AG09309 (cell line): ENCODE measurements at regions not wholly inside any gene's neighbourhood (a gene's known extent, or its start where the extent isn't known, plus 50 kb on each side); places are given as distances from the start of the nearest gene placed in this dataset.
A peak's percentile ranks its signal among the peaks of the same experiment; 100 is the strongest.

Experiments used
- DNase-seq: peaks from one replicate; pipeline ENCODE4 v3.0.0-alpha.2; 2010; ENCODE audit warnings: low read depth
- H3K4me3 ChIP-seq: 2 replicates; pipeline ENCODE4 v1.5.1; 2011; ENCODE audit warnings: mild to moderate bottlenecking, low read depth, low read length, moderate library complexity; ENCODE audit not compliant: control insufficient read depth
- TF ChIP-seq, protein P1 (sequence below): IDR thresholded peaks from 2 replicates; pipeline ENCODE4 v1.5.1; 2011; ENCODE audit warnings: mild to moderate bottlenecking, low read depth, low read length, inconsistent platforms; ENCODE audit not compliant: insufficient read depth, control insufficient read depth; ENCODE audit errors: missing control alignments

DNA sequence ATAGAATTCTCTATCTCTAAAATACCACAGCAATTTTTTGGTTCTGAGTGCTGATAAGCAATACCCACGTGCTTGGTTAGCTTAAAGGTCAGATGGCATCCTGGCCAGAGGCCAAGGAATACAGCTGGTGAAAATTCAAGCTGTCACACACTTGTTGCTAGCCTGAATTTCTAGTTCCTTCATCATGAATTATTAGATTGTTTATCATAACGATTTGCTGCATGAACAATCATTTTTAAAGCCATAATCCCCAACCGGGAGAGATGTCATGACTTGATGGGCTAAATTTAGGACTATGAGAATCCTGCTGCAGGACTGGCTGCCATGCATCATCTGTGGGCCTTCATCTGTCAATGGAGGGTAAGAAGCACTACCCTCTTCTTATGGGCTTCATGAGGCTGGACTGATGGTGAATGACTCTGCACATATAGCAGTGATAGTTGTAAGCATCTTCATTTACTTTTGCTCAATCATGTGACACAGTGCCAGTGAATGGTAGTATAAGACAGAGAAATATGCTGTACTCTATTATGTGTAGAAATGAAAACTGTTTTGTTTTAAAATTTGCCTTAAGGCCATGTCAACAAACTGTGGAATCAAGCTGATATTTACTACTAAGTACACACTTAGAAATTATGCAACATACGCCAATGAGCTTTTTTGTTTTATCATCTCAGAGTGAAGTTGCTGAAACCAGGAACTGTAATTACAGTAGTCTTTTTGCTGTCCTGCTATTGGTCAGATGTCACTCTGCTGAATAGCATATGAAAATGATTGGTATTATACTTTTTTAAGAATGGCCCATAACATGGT lies 80.5 kb upstream of the RALGPS2 start:
- DNase-seq = no peak
- no peak overlapping the region for H3K4me3 ChIP-seq
- TF ChIP-seq, protein P1, sequence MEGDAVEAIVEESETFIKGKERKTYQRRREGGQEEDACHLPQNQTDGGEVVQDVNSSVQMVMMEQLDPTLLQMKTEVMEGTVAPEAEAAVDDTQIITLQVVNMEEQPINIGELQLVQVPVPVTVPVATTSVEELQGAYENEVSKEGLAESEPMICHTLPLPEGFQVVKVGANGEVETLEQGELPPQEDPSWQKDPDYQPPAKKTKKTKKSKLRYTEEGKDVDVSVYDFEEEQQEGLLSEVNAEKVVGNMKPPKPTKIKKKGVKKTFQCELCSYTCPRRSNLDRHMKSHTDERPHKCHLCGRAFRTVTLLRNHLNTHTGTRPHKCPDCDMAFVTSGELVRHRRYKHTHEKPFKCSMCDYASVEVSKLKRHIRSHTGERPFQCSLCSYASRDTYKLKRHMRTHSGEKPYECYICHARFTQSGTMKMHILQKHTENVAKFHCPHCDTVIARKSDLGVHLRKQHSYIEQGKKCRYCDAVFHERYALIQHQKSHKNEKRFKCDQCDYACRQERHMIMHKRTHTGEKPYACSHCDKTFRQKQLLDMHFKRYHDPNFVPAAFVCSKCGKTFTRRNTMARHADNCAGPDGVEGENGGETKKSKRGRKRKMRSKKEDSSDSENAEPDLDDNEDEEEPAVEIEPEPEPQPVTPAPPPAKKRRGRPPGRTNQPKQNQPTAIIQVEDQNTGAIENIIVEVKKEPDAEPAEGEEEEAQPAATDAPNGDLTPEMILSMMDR = no peak

DNA sequence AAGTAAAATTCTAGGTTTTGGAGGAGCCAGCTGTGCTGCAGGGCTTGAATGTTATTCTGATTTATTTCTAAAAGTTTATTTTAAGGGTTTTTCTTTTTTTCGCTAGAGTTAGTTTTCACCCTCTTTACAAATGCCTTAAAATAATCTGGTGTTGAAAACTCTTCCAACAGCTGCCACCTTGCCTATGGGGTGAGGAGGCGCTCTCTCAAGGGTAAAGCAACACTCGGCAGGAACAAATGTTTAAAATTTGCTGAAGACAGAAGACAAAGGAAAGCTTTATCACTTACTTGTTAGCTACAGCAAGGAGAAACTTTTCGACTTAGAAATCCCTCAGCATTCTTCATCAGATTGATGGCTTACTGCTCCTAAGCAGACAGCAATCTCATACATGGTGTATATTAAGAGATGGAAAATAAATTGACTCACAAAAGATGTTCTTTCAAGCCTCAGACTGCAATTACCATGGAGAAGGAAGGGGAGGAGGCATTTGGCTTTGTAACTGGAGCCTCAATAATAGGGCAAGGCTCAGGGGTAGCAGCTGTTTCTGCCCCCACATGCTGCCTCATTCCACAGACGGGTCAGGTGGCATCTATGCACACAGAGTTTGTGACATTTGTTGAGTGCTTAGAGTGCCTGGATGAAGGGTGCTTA lies 79.8 kb upstream of the RALGPS2 start:
- H3K4me3 ChIP-seq = no peak overlapping the region
- DNase-seq = no peak
- TF ChIP-seq, protein P1 = no peak

DNA sequence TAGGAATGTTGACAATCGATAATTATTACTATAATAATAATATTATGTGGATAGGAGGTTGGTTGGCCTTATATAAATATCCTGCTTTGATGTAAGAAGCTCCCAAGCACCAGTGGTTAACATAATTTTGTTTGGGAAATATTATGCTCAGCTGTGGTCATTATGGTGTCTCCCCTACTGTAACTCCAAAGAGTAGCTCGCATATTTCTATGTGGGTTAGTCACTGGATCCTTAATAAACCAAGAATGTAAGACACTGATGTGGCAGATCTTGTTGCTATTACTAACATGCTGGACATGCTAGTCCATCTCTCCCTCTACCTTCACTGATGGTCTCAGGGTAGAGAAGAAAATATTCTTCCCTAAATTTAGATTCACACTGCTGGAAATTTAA lies 79.2 kb upstream of the RALGPS2 start:
- TF ChIP-seq, protein P1 = no peak
- DNase-seq = peak; percentile 66
- H3K4me3 ChIP-seq = no peak overlapping the region

DNA sequence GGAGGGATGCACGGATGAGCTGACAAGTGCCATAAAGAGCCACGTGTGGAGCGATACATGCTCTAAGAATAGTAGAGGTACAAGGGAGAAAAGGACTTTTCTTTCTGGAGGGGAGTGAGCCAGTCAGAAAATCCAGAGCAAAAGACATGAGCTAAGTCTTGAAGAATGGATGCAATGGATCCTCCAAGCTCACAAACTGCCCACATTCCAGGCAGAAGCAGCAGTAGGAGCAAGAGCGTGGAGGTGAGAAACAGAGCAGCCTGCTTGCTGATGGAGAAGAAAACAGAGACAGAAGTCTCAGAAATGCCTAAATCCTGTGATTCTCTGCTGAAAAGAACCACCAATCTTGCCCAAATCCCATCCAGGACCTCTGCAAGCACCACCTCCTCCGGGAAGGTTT lies 78.2 kb upstream of the RALGPS2 start:
- TF ChIP-seq, protein P1 = no peak

DNA sequence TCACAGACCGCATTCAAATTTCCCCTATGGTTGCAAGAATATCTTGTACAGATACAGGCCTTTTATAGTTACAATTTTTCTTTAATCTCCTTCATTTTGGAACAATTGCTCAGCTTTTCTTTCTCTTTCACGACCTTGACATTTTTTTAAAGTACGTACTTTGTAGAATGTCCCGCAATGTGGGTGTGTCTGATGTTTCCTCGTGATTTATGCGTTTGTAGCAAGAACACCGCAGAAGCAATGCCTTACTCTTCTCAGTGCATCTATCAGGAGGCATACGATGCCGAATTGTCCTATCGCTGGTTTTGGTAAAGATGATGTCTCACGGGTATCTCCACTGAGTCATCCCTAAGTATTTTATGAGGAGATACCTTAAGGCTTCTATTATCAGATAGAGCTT lies 76.9 kb upstream of the RALGPS2 start:
- DNase-seq = no peak
- H3K4me3 ChIP-seq = no peak overlapping the region
- TF ChIP-seq, protein P1 = no peak

More for the DNA sequence above, 78.2 kb upstream of the RALGPS2 start:
- H3K4me3 ChIP-seq = no peak overlapping the region
- no peak for DNase-seq

DNA sequence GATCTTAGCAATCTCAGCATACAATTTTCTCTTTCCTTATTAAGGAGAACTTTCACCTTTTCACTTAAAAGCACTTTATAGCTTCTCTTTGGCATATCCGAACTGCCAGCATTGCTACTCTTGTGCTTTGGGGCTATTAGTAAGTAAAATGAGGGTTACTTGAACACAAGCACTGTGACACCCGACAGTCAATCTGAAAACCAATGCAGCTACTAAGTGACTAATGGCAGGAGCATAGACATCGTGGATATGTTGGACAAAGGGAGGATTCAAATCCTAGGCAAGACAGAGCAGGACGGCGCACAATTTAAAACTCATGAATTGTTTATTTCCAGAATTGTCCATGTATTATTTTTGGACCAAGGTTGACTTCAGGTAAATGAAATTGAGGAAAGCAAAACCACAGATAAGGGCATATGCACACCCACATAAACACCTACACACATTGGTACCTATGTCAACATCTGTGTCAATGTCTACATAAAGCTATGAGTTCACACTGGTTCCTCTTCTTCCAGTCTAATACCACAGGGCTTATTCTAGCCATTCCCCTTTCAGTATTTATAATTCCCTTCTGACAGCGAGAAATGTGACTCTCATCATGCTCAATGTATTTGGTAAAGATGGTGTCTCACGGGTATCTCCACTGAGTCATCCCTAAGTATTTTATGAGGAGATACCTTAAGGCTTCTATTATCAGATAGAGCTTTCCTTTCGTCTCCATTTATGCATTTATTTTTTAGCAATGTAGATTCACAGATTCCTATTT lies 75.3 kb upstream of the RALGPS2 start:
- DNase-seq = no peak
- no peak overlapping the region for H3K4me3 ChIP-seq
- TF ChIP-seq, protein P1 = no peak
